IMR-90 (cell line): ENCODE measurements at regions not wholly inside any gene's neighbourhood (a gene's known extent, or its start where the extent isn't known, plus 50 kb on each side); places are given as distances from the start of the nearest gene placed in this dataset.
A peak's percentile ranks its signal among the peaks of the same experiment; 100 is the strongest.

Source experiments
- ATAC-seq: fragments of 200-7000 bp; cut with Tn5 transposase; 2 replicates; pipeline ENCODE4 v1.9.1; 2020; ENCODE audit warnings: low read depth, mild to moderate bottlenecking, moderate library complexity
- BruUV-seq: library from RNA; stranded (reverse); fragments of 400-500 nt; replicated peaks from 2 replicates; lab custom pipeline; 2021; lab: Mats Ljungman, UMichigan
- CTCF ChIA-PET: fragments of 300-600 bp; formaldehyde crosslinking; extraction: SDS; loops from one replicate; lab custom pipeline; 2021; ENCODE audit warnings: antibody characterized with exemption; lab: Yijun Ruan, JAX
- POLR2A ChIA-PET: fragments of 300-600 bp; sonication (Branson Sonifier 250); formaldehyde crosslinking; loops from one replicate; lab custom pipeline; 2022; ENCODE audit warnings: antibody characterized with exemption; ENCODE audit not compliant: unreplicated experiment; lab: Charles Lee
- DNase-seq: peaks from one replicate; pipeline ENCODE4 v3.0.0; 2013
- H2AFZ ChIP-seq: replicated peaks from 2 replicates; pipeline ENCODE3; 2013; ENCODE audit warnings: low read length, mild to moderate bottlenecking; ENCODE audit not compliant: poor library complexity
- H2AK5ac ChIP-seq: 2 replicates; pipeline ENCODE4 v1.6.1; 2013; ENCODE audit warnings: low read depth, low read length, inconsistent platforms
- H2AK9ac ChIP-seq: replicated peaks from 2 replicates; pipeline ENCODE3; 2013; ENCODE audit warnings: mild to moderate bottlenecking, low read depth, low read length, moderate library complexity; ENCODE audit not compliant: poor library complexity
- H2BK120ac ChIP-seq: 2 replicates; pipeline ENCODE4 v1.6.1; 2013; ENCODE audit warnings: low read depth, low read length, inconsistent platforms
- H2BK15ac ChIP-seq: 3 replicates; pipeline ENCODE4 v1.6.1; 2013; ENCODE audit warnings: low read depth, low read length, inconsistent platforms
- H2BK20ac ChIP-seq: 2 replicates; pipeline ENCODE4 v1.6.1; 2013; ENCODE audit warnings: low read depth, mild to moderate bottlenecking, inconsistent platforms, low read length, moderate library complexity
- H2BK5ac ChIP-seq: 2 replicates; pipeline ENCODE4 v1.6.1; 2013; ENCODE audit warnings: mild to moderate bottlenecking, low read depth, low read length, inconsistent platforms; ENCODE audit not compliant: poor library complexity, severe bottlenecking
- H3K14ac ChIP-seq: replicated peaks from 2 replicates; pipeline ENCODE4 v1.6.1; 2013; ENCODE audit warnings: low read depth, low read length, inconsistent platforms
- H3K18ac ChIP-seq: 2 replicates; pipeline ENCODE4 v1.6.1; 2013; ENCODE audit warnings: low read depth, low read length, control low read depth
- H3K23ac ChIP-seq: 2 replicates; pipeline ENCODE4 v1.6.1; 2013; ENCODE audit warnings: low read depth, low read length, inconsistent platforms
- H3K27ac ChIP-seq: 2 replicates; pipeline ENCODE4 v1.5.1; 2013; ENCODE audit warnings: mild to moderate bottlenecking, control low read depth, low read length; ENCODE audit not compliant: insufficient read depth
- H3K27me3 ChIP-seq: 2 replicates; pipeline ENCODE4 v1.6.1; 2013; ENCODE audit warnings: low read length; ENCODE audit not compliant: control insufficient read depth, insufficient read depth
- H3K36me3 ChIP-seq: 2 replicates; pipeline ENCODE4 v1.6.1; 2013; ENCODE audit warnings: low read length, mixed read lengths; ENCODE audit not compliant: control insufficient read depth, insufficient read depth
- H3K4ac ChIP-seq: 2 replicates; pipeline ENCODE4 v1.6.1; 2013; ENCODE audit warnings: low read depth, low read length, inconsistent platforms
- H3K4me1 ChIP-seq: 2 replicates; pipeline ENCODE4 v1.6.1; 2013; ENCODE audit warnings: low read length, mixed read lengths; ENCODE audit not compliant: control insufficient read depth, insufficient read depth
- H3K4me2 ChIP-seq: 2 replicates; pipeline ENCODE4 v1.6.1; 2013; ENCODE audit warnings: low read depth, mild to moderate bottlenecking, control low read depth, low read length, moderate library complexity
- H3K4me3 ChIP-seq: 2 replicates; pipeline ENCODE4 v1.5.1; 2013; ENCODE audit warnings: low read depth, mild to moderate bottlenecking, control low read depth, low read length, moderate library complexity; ENCODE audit not compliant: insufficient read depth
- H3K56ac ChIP-seq: 2 replicates; pipeline ENCODE4 v1.6.1; 2013; ENCODE audit warnings: low read length, inconsistent platforms; ENCODE audit not compliant: insufficient read depth; ENCODE audit errors: extremely low read depth
- H3K79me1 ChIP-seq, 2 experiments: 2 replicates each; pipeline ENCODE4 v1.6.1; 2013; ENCODE audit warnings: low read length in 2 of 2, inconsistent platforms in 1 of 2, low read depth in 1 of 2
- H3K9ac ChIP-seq: 2 replicates; pipeline ENCODE4 v1.6.1; 2013; ENCODE audit warnings: low read depth, low read length, control low read depth
- H3K9me1 ChIP-seq: 2 replicates; pipeline ENCODE4 v1.6.1; 2013; ENCODE audit warnings: low read length, inconsistent platforms; ENCODE audit not compliant: insufficient read depth
- H3K9me3 ChIP-seq: 2 replicates; pipeline ENCODE4 v1.6.1; 2013; ENCODE audit warnings: low read length; ENCODE audit not compliant: control insufficient read depth, insufficient read depth
- H4K20me1 ChIP-seq: 2 replicates; pipeline ENCODE4 v1.6.1; 2013; ENCODE audit warnings: low read length, inconsistent platforms; ENCODE audit not compliant: insufficient read depth
- H4K5ac ChIP-seq: 2 replicates; pipeline ENCODE4 v1.6.1; 2013; ENCODE audit warnings: mild to moderate bottlenecking, low read depth, low read length, control low read depth
- H4K8ac ChIP-seq, 2 experiments: 2 replicates each; pipeline ENCODE4 v1.6.1; 2013; ENCODE audit warnings: low read depth in 2 of 2, low read length in 2 of 2, control low read depth in 1 of 2, inconsistent platforms in 1 of 2
- H4K91ac ChIP-seq: 2 replicates; pipeline ENCODE4 v1.6.1; 2013; ENCODE audit warnings: low read depth, low read length, inconsistent platforms; ENCODE audit not compliant: insufficient read depth
- BHLHE40 ChIP-seq: fragments of 150-350 bp; IDR thresholded peaks from 2 replicates; pipeline ENCODE4 v1.6.1; 2016; ENCODE audit warnings: mild to moderate bottlenecking, low read depth, low read length
- CEBPB ChIP-seq: IDR thresholded peaks from 2 replicates; pipeline ENCODE4 v1.6.1; 2012; ENCODE audit warnings: low read depth, low read length, improper control_type of control experiment
- CHD1 ChIP-seq: IDR thresholded peaks from 2 replicates; pipeline ENCODE4 v1.6.1; 2012; ENCODE audit warnings: low read depth, low read length, improper control_type of control experiment
- CTCF ChIP-seq: conservative IDR thresholded peaks from 2 replicates; pipeline ENCODE4 v1.5.1; 2012; ENCODE audit warnings: mild to moderate bottlenecking, low read depth, low read length, improper control_type of control experiment
- FOS ChIP-seq: fragments of 150-350 bp; IDR thresholded peaks from 2 replicates; pipeline ENCODE4 v1.6.1; 2016; ENCODE audit warnings: low read depth, low read length
- MAFK ChIP-seq: IDR thresholded peaks from 2 replicates; pipeline ENCODE4 v1.6.1; 2012; ENCODE audit warnings: low read depth, low read length, improper control_type of control experiment
- MXI1 ChIP-seq: IDR thresholded peaks from 2 replicates; pipeline ENCODE4 v1.6.1; 2012; ENCODE audit warnings: low read depth, mild to moderate bottlenecking, low read length, moderate library complexity, borderline replicate concordance
- NFE2L2 ChIP-seq: fragments of 150-350 bp; IDR thresholded peaks from 2 replicates; pipeline ENCODE4 v1.6.1; 2016; ENCODE audit warnings: low read depth, mild to moderate bottlenecking, low read length
- POLR2A ChIP-seq: IDR thresholded peaks from 2 replicates; pipeline ENCODE4 v1.6.1; 2012; ENCODE audit warnings: mild to moderate bottlenecking, low read depth, low read length
- RAD21 ChIP-seq: IDR thresholded peaks from 2 replicates; pipeline ENCODE4 v1.6.1; 2012; ENCODE audit warnings: low read length, improper control_type of control experiment
- RCOR1 ChIP-seq: IDR thresholded peaks from 2 replicates; pipeline ENCODE4 v1.6.1; 2012; ENCODE audit warnings: mild to moderate bottlenecking, low read length, improper control_type of control experiment; ENCODE audit not compliant: insufficient replicate concordance
- RFX5 ChIP-seq: IDR thresholded peaks from 2 replicates; pipeline ENCODE4 v1.8.0; 2012; ENCODE audit warnings: low read depth, mild to moderate bottlenecking, low read length, moderate library complexity
- SMC3 ChIP-seq: fragments of 150-350 bp; IDR thresholded peaks from 2 replicates; pipeline ENCODE4 v1.6.1; 2016; ENCODE audit warnings: low read depth, mild to moderate bottlenecking, antibody characterized with exemption, low read length, moderate library complexity
- USF2 ChIP-seq: fragments of 150-350 bp; IDR thresholded peaks from 2 replicates; pipeline ENCODE4 v1.6.1; 2017; ENCODE audit warnings: mild to moderate bottlenecking, antibody characterized with exemption, low read length, low read depth
- WGBS, 2 experiments: methylation state at CpG; one replicate each; pipeline versions ENCODE4 v1.1.5 to v1.1.7; 2013; ENCODE audit warnings: missing lambda C conversion rate in 2 of 2; ENCODE audit not compliant: insufficient read length in 1 of 2; ENCODE audit errors: extremely low coverage in 2 of 2; 5-methylcytosine and 5-hydroxymethylcytosine counted together
- dilution Hi-C: fragments of 300-500 bp; cut with HindIII; formaldehyde crosslinking; loops from one replicate; pipeline ENCODE4 v1.14.3; 2018; ENCODE audit warnings: low sequenced_read_pairs; ENCODE audit not compliant: unreplicated experiment
- in situ Hi-C: fragments of 300-500 bp; cut with MboI; formaldehyde crosslinking; loops from 3 replicates; pipeline ENCODE4 v1.14.3; 2019; ENCODE audit warnings: low sequenced_read_pairs, inconsistent platforms, mixed read lengths
- intact Hi-C: fragments of 100-400 bp; cut with micrococcal nuclease; formaldehyde crosslinking; loops from 2 replicates; pipeline ENCODE4 v1.10.0; 2022
- TF ChIP-seq, protein P1 (sequence below): fragments of 150-350 bp; IDR thresholded peaks from 2 replicates; pipeline ENCODE4 v1.6.1; 2016; ENCODE audit warnings: low read depth, mild to moderate bottlenecking, low read length, moderate library complexity, borderline replicate concordance

- POLR2A ChIA-PET: no interaction called here
- Histone ChIP-seq H2BK5ac (no peak overlapping the region), H3K9ac (no peak overlapping the region), H4K8ac (no peak overlapping the region), H4K20me1 (no peaks in the 10 kb centered on the region), H3K4me2 (no peak overlapping the region), H3K23ac (no peak overlapping the region), H3K4ac (no peak overlapping the region), H2AK9ac (no peak overlapping the region), H3K56ac (no peak overlapping the region), H4K91ac (no peak overlapping the region), H3K27me3 (peaks cover 8% of the 10 kb centered on the region), H3K27ac (no peak overlapping the region), H3K36me3 (no peaks in the 10 kb centered on the region), H3K14ac (no peak overlapping the region), H3K18ac (no peak overlapping the region), H3K4me3 (no peak overlapping the region), H2AK5ac (no peak overlapping the region), H3K79me1 (no peaks in the 10 kb centered on the region), H3K9me1 (no peaks in the 10 kb centered on the region), H2BK15ac (peak overlapping the region; percentile 55; the same call in 1 of the 3 replicates), H3K4me1 (peaks cover 1% of the 10 kb centered on the region; the same call in 1 of the 2 replicates), H2BK20ac (no peak overlapping the region), H2BK120ac (no peak overlapping the region), H2AFZ (no peak overlapping the region), H3K9me3 (no peaks in the 10 kb centered on the region), H4K5ac (no peak overlapping the region)
- dilution Hi-C loops: no loop called here
- WGBS, 2 experiments: no CpG with 5 or more reads among the region's 1 CpG
- in situ Hi-C loops: no loop called here
- intact Hi-C loops: loop anchor here (5.0 kb wide), 1 partner anchor 97 kb away; no protein-coding TSS in a partner anchor
- peak; percentile 24; the same call in 1 of the 2 replicates for ATAC-seq
- peak; percentile 24 for DNase-seq
- TF ChIP-seq FOS (no peak), BHLHE40 (no peak), CHD1 (no peak), SMC3 (no peak), CEBPB (no peak), MXI1 (no peak), MAFK (no peak), RCOR1 (no peak), RFX5 (no peak), RAD21 (no peak), USF2 (no peak), CTCF (no peak), POLR2A (no peak), NFE2L2 (no peak)
- TF ChIP-seq, protein P1, sequence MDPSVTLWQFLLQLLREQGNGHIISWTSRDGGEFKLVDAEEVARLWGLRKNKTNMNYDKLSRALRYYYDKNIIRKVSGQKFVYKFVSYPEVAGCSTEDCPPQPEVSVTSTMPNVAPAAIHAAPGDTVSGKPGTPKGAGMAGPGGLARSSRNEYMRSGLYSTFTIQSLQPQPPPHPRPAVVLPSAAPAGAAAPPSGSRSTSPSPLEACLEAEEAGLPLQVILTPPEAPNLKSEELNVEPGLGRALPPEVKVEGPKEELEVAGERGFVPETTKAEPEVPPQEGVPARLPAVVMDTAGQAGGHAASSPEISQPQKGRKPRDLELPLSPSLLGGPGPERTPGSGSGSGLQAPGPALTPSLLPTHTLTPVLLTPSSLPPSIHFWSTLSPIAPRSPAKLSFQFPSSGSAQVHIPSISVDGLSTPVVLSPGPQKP: no peak
- CTCF ChIA-PET: no interaction called here
- BruUV-seq: no TSS peak
Observed at GRCh38 chr2:173669271-173669853, 295.8 kb downstream of the SP3 start.
